ENCODE measurements at regions not wholly inside any gene's neighbourhood (a gene's known extent, or its start where the extent isn't known, plus 50 kb on each side); places are given as distances from the start of the nearest gene placed in this dataset.

DNA sequence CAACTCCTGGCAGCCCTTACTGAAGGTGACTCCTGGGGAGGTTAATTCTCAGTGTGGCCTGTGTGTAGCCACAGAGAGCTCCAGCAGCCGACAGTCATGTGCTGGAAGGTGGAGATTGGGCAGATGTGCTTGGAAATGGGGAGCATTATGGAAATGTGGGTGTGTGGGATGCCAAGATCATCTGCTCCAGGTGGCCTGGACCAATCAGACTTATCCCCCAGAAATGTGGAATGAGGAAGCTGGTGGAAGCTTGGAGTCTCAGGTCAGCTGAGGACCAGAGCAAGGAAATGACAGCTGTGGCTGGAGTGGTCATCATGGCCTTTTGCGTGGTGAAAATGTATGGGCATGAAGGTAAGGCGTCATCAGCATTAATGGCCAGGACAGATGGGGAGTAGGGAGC is 234.0 kb downstream of the MIAT start:
- no peak for DNase-seq (ENCODE audit: low read depth in 2 of 3, low spot score in 1 of 3)

DNA sequence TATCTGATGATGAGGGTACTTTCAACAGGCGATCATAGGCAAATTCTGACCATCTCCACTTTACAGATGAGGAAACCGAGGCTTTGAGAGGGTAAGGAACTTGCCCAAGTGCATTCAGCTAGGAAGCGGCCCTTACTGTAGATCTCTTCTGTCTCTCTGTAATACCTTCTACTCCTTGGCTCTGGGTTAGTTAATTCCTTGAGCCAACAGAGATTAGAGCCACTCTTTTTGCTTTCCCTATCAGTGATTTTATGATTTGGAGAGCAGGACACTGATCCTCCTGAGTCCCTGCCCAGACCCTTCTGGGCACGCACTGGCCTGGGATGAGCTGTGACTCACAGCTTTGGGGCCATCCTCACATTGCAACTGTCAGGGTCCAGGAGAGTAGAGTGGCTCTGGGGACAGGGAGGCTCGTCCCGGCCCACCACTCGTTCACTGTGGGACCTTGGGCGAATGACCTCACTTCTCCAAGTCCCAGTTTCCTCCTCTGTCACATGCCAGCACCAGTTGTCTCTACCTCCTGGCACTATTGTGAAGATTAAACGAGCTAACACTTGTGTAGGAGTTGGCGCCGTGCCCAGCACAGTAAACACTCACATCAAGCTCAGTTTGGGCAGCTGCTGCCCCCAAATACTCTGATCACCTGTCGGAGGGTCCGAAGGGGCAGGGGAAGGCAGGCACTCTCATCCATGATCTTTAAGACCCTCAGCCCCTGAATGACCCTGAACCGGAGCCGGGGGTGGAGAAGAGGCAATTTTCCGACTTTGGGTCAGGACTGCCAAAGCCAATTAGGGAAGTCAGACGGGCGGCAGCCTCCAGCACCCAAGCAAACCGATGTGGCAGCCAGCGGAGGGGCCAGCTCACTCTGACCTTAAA is 235.0 kb downstream of the MIAT start:
- no peak for DNase-seq (ENCODE audit: low read depth in 2 of 3, low spot score in 1 of 3)

DNA sequence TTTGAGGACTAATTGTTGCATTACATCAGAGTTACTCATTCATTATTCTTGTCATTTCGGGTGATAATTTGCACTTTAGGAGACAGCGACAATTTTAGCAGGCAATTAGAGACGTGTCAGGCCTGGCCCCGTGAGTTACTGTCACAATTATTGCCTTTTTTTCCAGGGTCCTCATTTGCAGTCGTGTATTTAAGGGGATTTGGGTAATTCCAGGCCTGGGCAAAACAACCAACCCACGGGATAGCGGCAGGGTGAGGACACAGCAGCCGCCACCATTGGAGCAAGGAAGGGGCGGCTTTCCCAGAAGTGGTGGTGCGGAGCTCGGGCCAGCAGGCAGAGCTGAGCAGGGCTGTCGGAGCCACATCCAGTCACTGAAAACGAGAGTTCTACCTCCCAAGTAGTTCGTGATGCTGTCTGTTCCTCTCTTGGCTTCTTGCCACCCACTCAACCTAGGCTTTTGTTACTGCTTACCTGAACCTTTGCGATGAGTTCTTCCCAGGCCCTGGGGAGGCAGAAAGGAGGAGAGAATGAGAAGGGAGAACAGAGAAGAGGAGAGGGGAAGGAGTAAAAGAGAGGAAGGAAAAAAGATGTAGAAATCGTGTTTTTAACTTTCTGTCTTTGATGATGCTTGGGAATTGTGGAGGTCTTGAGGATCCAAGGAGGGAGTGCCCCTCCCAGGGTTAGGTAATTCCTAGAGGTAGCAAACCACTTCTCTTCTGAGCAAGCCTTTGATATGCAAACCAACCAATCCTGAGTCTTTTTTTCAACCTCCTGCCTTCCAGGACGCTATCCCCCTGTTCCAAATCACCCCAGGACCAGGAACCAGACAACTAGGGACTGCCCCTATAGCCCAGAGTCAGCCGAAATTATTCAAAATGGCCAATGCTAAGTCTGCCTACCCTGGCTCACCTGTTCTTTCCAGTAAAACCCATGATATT is 236.1 kb downstream of the MIAT start:
- no peak for DNase-seq (ENCODE audit: low read depth in 2 of 3, low spot score in 1 of 3)

DNA sequence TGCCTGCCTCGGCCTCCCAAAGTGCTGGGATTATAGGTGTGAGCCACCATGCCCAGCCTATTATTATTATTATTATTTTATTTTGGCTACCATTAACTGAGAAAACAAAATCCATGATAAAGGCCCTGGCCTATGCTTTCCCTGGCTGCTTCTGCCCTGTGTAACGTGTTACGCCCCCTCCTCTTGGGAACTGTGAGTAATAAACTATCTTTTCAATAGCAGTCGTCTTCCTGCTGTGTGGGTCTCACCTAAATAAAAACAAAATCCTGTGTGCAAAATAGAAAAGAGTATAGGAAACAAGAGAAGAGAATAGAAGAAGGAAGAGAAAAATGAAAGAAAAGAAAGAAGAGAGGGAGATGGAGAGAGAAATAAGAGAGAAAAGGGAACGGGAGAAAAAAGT is 237.0 kb downstream of the MIAT start:
- DNase-seq (ENCODE audit: low read depth in 2 of 3, low spot score in 1 of 3) = no peak

DNA sequence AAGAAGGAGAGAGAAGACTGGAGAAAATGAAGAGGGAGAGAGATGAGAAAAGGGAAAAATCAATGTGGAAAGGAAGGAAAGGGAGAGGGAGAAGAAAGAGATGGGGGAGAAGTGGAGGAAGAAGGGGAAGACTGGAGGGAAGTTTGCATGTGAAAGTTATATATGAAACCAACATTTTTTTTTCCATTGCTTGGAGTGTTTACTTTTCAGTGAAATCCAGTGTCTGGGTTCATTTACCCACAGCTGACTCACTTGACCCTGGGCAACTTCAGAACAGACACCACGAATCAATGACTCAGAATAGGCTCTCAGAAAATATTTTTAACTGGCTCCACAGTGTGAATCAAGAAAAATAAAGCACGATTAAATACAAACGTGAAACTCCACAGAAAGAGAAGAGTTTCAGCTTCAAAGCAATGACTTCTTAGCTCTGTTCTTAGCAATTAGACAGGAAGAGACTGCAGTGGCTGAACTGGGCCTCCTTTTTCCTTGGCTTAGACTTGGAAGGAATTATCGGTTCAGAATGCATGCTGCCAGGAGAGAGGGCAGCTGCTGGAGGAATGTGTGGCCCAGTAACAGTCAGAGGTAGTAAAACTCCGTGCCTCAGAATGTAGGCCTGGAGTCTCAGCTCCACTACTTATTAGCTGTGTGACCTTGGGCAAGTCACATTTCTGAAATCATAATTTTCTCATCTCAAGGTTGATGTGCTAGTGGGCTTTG is 237.5 kb downstream of the MIAT start:
- DNase-seq (ENCODE audit: low read depth in 2 of 3, low spot score in 1 of 3) = no peak

DNA sequence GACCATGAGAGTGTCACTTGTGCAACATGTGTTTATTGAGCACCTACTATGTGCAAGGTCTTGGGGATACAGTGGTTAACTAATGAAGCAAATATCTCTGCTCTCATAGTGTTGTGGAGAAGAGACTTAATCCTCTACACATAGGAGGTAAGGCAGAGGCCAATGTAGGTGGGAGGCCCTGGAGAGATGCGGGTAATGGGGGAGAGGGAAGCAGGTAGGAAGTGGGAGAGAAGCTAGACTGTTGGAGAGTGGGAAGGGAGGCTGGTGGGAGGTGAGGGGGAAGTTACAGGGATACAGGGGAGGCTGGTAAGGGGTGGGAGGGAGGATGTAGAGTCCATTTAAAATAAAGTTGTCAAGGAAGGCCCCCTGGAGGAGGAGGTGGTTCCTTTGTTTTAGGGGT is 240.0 kb downstream of the MIAT start:
- no peak for DNase-seq (ENCODE audit: low read depth in 2 of 3, low spot score in 1 of 3)

DNA sequence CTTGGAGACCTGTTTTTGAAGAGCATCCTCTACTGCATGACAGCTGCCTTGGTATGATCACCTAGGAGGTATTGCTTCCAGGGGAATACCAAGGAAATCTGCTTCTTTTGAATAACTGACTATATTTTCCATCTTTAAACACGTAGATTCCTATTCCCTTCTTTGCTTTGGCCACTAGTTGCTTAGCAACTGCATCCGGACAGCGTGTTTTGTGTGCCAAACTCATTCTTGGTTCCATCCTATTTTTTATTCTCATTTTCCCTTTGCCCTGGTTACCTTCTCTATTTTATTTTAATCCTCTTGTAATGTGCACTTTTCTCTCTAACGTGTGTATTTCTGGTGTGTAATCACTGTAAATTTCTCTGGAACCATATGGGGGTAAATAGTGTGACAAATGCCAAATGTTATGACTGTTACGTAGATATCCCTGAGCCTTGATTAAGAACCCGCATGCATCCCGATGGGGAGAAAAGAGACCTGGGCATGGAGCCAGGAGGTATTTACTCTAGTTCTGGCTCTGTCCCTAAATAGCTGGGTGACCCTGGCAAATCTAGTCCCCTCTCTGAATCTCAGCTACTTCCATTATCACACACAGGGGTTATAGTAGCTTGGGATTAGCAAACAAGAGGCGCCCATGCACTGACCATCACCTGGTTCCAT is 241.7 kb downstream of the MIAT start:
- DNase-seq (ENCODE audit: low read depth in 2 of 3, low spot score in 1 of 3) = no peak

DNA sequence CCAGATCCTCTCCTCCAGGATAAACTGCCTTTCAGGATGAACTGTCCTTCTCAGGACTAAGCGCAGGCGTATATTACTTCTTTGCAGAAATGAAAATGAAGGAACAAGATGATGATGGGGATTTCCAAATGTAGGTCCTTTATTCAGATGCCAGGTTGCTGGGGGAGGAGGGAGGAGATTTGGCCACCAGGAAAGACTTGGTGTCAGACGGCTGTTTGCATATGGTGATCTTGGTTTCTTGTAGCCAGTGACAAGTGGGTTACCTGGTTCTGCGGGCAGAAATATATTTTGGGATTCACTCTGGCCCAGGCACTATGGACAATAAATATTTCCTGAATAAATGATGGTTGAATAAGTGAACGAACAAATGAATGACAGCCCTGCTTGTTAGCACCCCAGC is 243.4 kb downstream of the MIAT start:
- no peak for DNase-seq (ENCODE audit: low read depth in 2 of 3, low spot score in 1 of 3)

DNA sequence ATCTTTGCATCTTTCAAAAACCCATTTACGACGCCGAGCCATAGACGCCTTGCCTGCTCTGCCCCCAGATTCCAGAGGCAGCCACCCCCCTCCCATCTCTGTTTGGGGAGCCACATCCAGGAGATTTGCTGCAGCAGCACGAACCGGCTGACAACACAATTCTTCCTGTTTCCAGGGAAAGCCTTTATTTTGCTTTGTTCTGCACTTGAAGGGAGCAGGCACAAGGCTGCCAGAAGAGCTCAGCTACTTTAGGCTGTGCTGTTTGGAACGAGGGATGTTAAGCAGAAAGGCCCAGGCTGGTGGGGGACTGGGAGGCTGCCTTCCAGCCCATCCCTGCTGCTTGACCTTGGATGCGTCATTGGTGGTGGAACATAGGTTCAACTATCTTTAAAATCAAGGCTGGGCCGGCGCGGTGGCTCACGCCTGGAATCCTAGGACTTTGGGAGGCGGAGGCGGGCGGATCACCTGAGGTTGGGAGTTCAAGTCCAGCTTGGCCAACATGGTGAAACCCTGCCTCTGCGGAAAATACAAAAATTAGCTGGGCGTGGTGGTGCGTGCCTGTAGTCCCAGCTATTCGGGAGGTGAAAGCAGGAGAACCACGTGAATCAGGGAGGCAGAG is 243.9 kb downstream of the MIAT start:
- DNase-seq (ENCODE audit: low read depth in 2 of 3, low spot score in 1 of 3) = no peak

DNA sequence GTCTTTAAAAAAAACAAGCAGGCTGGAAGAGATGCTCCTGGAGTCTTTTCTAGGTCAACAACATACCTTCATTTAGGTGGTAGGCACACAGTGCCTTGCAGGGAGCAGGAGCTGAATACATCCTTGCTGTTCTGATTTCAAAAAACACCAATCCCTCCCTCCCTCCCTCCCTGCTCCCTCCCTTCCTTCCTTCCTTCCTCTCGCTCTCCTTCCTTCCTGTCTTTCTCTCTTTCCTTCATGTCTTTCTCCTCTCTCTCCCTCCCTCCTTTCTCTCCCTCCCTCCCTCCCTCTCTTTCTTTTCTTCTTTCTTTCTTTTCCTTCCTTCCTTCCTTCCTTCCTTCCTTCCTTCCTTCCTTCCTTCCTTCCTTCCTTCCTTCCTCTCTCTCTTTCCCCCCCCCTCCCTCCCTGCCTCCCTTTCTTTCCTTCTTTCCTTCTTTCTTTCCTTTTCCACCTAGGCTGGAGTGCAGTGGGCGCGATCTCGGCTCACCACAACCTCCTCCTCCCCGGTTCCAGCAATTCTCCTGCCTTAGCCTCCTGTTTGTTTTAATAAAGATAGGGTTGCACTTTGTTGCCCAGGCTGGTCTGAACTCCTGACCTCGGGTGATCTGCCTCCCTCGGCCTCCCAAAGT is 245.1 kb downstream of the MIAT start:
- no peak for DNase-seq (ENCODE audit: low read depth in 2 of 3, low spot score in 1 of 3)

DNA sequence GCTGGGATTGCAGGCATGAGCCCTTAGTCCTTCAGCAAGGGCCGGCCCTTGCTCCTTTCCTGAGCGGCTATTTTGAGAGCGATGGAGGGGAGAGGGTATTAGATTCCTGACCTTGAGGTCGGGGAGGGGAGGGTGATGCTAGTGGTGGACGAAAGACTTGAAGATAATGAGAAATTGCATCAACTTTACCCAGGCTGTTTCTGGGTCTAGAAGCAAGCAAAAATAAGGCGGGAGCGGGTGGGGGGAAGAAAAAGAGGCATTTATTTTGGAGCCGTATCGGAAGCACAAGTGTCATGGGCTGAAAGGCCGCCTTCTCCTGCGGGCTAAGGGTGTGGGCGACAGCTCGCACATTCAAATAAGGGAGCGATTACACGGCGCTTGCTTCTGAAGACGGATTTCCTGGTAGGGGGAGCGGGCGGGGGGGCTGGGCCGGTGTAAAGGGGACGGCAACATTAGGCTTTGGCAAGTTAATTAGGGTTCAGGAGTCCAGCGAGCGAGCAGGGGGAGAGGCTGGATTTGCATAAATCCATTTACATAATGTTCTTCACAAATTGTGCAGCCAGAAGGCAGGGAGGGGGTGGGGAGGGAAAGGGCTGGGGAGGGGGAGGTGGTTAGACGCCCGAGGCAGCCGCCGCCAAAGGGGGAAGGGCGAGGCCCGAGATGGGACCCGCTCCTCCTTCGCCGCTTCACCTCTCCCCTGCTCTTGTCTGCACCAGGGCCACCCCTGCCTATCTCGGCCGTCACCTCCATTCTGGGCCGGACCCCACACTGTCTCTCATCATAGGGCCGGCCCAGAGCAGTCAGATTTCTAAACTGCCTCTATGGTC is 245.9 kb downstream of the MIAT start:
- no peak for DNase-seq (ENCODE audit: low read depth in 2 of 3, low spot score in 1 of 3)

DNA sequence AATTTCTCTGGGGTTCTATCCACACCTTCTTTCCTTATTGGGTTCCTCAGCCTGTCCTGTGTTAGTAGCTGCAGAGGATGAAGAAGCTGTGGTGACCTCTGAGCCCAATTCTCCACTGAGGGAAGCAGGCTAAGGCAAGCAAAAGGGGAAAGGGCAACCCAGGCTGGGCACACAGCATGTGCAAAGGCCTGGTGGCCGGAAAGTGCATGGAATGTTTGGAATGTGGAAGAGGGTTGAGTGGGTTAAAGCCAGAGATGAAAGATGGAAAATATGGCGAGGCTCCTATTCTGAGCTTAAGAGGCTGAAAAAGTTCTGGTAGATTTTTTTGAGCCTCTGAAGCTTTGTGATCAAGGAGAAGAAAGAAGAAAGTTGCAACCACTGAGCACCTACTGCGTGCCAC is 247.1 kb downstream of the MIAT start:
- no peak for DNase-seq (ENCODE audit: low read depth in 2 of 3, low spot score in 1 of 3)

DNA sequence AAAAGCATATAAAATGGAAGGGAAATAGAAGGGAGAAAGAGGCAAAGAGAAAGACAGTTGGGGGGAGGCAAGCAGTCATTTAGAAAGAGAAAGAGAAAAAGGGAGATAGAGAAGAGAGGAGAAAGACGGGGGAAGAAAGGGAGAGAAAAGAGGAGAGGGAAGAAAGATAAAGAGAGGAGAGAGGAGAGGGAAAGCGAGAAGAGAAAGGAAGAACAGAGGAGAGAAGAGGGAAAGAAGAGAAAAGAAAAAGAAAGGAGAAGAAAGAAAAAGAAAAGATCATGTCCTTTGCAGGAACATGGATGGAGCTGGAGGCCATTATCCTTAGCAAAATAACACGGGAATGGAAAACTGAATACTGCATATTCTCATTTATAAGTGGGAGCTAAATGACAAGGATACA is 247.7 kb downstream of the MIAT start:
- no peak for DNase-seq (ENCODE audit: low read depth in 2 of 3, low spot score in 1 of 3)

DNA sequence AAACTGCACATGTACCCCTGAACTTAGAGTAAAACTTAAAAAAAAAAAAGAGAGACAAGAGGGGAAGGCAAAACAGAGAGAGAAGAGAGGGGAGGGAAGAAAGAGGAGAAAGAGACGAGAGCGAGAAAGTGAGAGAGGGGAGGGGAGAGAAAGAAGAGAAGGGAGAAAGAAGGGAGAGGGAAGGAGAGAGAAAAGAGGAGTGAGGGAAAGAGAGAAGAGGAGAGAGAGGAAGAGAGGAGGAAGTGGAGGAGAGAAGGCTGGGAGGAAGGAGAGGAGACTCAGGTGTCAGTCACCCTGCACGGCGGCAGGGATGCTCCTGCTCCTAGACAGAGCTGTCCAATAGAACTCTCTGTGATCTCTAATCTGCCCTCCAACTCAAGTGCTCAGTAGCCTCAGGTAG is 248.3 kb downstream of the MIAT start:
- no peak for DNase-seq (ENCODE audit: low read depth in 2 of 3, low spot score in 1 of 3)

DNA sequence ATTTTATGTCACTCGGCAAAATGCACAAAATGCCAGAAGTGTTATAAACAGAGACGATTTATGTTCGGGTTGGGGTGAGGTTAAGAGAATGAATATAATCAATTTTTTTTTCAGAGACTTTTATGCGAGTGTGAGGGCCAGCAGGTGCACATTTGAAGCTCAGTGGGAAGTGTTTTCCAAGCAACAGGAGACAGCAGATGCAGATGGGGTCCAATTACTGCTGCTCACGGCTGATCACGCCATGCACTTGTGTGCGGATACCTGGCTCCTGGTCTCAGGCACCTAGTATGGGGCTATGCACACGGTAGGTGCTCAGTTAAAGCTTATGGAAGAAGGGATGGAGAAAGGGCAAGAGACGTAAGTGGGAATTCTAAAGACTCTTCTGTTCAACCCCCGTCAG is 249.1 kb downstream of the MIAT start:
- DNase-seq (ENCODE audit: low read depth in 2 of 3, low spot score in 1 of 3) = no peak

DNA sequence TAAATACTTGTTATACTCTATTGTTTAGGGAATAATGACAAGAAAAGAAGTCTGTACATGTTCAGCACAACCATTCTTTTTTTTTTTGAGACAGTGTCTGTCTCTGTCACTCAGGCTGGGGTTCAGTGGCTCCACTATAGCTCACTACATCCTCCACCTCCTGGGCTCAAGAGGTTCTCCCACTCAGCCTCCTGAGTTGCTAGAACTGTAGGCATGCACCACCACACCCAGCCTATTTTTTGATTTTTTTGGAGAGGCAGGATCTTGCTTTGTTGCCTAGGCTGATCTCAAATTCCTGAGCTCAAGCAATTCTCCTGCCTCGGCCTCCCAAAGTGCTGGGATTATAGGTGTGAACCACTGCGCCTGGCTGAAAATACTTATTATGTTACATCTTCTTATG is 250.0 kb downstream of the MIAT start:
- DNase-seq (ENCODE audit: low read depth in 2 of 3, low spot score in 1 of 3) = no peak

DNA sequence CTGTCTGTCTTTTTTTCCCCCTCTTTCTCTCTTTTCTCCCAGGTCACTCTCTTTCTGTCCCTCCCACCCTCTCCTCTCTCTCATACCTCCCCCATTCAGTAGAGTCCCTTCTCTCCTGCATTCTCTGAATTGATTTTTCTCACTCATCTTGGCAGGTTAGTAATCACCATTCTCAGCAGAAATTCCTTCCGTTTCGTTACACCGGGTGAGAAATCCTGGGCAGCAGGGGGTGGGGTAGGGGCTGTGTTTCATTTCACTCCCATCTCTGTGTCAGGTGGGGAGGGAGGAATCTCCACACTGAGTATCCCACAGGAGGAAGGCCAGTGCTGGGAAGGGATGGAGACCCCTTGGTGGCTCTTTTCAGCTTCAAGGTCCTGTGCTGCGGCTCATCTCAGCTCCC is 253.5 kb downstream of the MIAT start:
- DNase-seq (ENCODE audit: low read depth in 2 of 3, low spot score in 1 of 3) = no peak

DNA sequence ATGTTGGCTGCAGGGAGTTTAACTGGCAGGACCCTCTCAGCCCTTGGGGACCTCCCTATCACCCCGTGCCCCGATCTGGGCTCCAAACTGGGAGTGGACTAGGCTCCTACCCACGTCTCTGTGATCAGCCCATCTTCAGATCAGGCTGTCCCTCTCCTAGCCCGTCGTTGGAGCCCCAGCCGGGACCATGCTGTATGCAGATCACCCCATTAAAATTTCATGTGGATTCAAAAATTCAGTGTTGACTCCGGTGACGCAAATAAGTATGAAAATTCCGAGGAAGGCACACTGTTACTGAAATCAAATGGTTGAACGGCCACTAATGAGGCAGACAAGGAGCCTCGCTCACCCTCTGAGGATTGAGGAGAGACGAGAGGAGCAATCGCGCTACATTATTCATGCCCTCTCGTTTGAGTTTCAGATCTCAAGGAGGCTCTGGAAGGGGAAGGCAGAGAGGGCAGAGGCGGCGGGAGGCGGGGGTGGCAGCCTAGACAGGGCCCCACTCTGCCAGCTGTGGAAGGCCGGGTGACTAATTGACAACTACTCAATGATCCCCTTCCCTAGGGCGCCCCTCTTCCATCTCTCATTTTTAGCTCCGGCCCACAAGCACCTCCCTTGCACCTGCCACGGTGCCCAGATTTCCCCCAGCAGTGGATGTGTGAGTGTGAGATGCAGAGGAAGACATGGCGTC is 255.4 kb downstream of the MIAT start:
- DNase-seq (ENCODE audit: low read depth in 2 of 3, low spot score in 1 of 3) = no peak

Measured in stimulated activated CD4-positive, alpha-beta T cell treated with anti-CD3 and anti-CD28 coated beads, Interleukin-12 subunit alpha, Interleukin-12 subunit beta, amount 100 ng/mL, for 48 hours (primary cell).